NB4 (cell line): ENCODE measurements at regions not wholly inside any gene's neighbourhood (a gene's known extent, or its start where the extent isn't known, plus 50 kb on each side); places are given as distances from the start of the nearest gene placed in this dataset.

Experiments used
- DNase-seq: peaks from one replicate; pipeline ENCODE4 v3.0.0; 2010; ENCODE audit warnings: low read depth
- H3K4me3 ChIP-seq: one replicate; pipeline ENCODE4 v1.5.1; 2011; ENCODE audit warnings: mild to moderate bottlenecking, low read depth, low read length, moderate library complexity
- MYC ChIP-seq: IDR thresholded peaks from 2 replicates; pipeline ENCODE4 v1.6.1; 2011; ENCODE audit warnings: low read depth, low read length
- POLR2A ChIP-seq: IDR thresholded peaks from 2 replicates; pipeline ENCODE4 v1.6.1; 2011; ENCODE audit warnings: mild to moderate bottlenecking; ENCODE audit not compliant: insufficient read length; ENCODE audit errors: extremely low read depth
- TF ChIP-seq, protein P1 (sequence below): IDR thresholded peaks from one replicate; pipeline ENCODE4 v1.5.1; 2012; ENCODE audit warnings: low read depth, low read length
- TF ChIP-seq, protein P2 (sequence below): IDR thresholded peaks from 2 replicates; pipeline ENCODE4 v1.6.1; 2011; ENCODE audit warnings: low read depth, low read length

DNA sequence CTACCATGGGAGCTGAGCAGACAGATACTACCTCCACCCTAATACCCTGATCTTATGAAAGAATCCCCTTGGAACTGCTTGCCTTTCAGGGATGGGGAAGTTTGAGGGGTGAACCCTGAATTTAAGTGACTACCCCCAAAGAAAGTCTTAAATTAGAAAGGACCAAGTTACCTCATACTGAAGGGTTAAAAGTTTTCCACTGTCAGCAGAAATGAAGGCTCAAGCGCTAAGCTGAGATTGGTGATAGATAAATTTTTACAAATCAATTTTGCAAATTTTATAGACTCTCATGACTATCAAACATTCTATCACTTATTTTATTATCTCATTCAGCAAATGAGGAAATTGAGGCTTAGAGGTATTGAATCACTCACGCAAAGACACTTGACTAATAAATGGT, 233.2 kb upstream of the THSD7B start:
- no peak for DNase-seq
- no peak overlapping the region for H3K4me3 ChIP-seq
- TF ChIP-seq, protein P1, sequence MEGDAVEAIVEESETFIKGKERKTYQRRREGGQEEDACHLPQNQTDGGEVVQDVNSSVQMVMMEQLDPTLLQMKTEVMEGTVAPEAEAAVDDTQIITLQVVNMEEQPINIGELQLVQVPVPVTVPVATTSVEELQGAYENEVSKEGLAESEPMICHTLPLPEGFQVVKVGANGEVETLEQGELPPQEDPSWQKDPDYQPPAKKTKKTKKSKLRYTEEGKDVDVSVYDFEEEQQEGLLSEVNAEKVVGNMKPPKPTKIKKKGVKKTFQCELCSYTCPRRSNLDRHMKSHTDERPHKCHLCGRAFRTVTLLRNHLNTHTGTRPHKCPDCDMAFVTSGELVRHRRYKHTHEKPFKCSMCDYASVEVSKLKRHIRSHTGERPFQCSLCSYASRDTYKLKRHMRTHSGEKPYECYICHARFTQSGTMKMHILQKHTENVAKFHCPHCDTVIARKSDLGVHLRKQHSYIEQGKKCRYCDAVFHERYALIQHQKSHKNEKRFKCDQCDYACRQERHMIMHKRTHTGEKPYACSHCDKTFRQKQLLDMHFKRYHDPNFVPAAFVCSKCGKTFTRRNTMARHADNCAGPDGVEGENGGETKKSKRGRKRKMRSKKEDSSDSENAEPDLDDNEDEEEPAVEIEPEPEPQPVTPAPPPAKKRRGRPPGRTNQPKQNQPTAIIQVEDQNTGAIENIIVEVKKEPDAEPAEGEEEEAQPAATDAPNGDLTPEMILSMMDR = no peak

DNA sequence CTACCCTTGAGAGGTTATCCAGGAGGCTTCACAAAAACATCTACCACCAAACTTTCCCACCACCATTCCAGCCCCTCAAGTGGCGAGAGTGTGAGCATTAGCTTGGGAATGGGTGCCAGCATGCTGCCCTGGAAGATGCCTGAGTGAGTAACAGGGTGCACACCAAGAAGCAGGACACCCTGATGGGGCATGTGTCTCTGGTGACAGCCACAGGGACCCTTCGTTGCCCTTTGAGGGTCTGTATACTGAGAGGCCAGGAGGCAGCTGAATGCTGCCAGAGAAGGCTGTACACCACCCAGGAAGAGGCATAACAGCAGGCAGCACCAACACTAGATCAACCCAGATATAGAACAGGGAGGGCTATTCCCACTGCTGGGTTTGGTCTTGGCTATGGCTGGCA, 233.6 kb upstream of the THSD7B start:
- no peak for TF ChIP-seq POLR2A
- TF ChIP-seq, protein P2, sequence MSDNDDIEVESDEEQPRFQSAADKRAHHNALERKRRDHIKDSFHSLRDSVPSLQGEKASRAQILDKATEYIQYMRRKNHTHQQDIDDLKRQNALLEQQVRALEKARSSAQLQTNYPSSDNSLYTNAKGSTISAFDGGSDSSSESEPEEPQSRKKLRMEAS = no peak
- TF ChIP-seq, protein P1 = no peak
- TF ChIP-seq MYC = no peak
- no peak overlapping the region for H3K4me3 ChIP-seq
- DNase-seq = no peak

DNA sequence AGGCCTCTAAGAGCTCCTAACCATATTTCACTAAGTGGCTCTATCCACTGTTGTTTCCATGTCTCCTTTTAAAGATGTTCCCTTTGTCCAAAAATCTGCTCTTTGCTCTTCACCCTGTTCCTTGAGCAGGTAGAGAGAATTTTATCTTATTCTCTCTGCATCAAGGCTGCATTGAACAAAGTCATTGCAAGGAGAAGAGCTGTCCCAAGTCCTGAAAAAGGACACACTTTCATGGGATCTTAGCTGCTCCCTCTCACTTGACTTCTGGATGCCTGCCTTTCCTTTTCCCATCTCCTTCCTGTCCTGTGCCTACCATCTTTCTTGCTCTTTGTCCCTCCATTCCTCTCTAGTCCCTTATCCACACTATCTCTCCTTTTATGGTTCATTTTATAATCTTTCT, 235.2 kb upstream of the THSD7B start:
- TF ChIP-seq POLR2A (no peak), MYC (no peak)
- TF ChIP-seq, protein P1 = no peak
- TF ChIP-seq, protein P2 = no peak
- H3K4me3 ChIP-seq = no peak overlapping the region
- peak; percentile 12 for DNase-seq

DNA sequence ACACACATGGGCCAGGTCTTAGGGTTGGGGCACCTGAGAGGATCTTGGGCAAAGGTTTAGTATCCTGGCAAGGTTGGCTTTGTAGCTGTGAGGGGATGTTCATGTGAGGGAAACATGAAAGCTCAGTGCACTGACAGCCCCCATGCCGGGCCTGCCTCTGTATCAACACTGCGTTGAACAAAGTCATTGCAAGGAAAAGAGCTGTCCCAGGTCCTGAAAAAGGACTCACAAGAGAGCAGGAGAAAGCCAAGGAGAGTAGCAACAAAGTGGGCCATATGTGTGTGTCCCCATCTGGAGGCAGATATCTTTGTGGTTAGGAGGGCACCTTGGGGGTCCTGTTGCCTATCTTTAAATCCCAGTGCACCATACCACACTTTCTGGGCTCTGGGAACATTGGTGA, 237.8 kb upstream of the THSD7B start:
- TF ChIP-seq, protein P1 = no peak
- TF ChIP-seq, protein P2 = no peak
- TF ChIP-seq POLR2A = no peak
- no peak for TF ChIP-seq MYC
- no peak overlapping the region for H3K4me3 ChIP-seq
- peak; percentile 60 for DNase-seq

DNA sequence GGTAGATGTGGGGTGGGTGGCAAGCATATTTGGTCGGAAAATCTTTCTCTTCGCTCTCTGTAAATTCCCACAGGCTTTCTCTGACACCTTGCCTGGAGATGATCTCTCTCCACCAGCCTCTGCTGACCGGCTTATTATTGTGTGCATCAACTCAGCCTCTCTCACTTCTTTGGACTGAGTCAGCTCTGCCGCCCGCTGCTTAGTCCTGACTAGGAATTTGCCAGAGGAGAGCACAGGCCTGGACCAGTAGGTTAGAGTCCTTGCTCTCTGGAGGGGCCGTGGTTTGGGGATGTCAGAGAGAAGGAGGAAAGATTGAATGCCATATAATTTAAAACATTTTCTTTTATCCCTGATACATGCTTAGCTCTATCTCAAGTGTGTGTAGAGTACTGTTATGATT, 242.6 kb upstream of the THSD7B start:
- no peak overlapping the region for H3K4me3 ChIP-seq
- no peak for TF ChIP-seq POLR2A
- TF ChIP-seq, protein P2 = no peak
- no peak for TF ChIP-seq MYC
- TF ChIP-seq, protein P1 = no peak
- no peak for DNase-seq

DNA sequence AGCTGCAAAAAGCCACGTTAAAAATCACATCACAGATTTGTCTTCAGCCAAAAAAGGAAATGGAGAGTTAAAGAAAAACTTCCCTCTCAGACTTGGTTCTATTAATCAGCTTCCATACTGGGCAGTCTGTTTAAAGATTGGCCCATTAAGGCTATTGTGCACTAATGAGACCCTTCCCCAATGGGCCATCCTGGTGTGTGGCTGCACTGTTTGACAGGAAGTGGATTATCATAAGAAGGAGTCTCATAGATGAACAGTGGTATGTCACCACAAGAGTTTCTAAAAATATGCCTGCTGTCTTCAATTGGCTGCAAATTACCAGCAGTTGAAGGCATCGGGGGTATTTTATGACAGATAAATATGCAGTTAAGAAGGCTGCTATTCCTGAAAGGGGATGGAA, 247.6 kb upstream of the THSD7B start:
- TF ChIP-seq, protein P1 = no peak
- no peak for TF ChIP-seq POLR2A
- no peak for TF ChIP-seq MYC
- TF ChIP-seq, protein P2 = no peak
- DNase-seq = no peak
- no peak overlapping the region for H3K4me3 ChIP-seq
